ENCODE measurements at regions not wholly inside any gene's neighbourhood (a gene's known extent, or its start where the extent isn't known, plus 50 kb on each side); places are given as distances from the start of the nearest gene placed in this dataset.

DNA sequence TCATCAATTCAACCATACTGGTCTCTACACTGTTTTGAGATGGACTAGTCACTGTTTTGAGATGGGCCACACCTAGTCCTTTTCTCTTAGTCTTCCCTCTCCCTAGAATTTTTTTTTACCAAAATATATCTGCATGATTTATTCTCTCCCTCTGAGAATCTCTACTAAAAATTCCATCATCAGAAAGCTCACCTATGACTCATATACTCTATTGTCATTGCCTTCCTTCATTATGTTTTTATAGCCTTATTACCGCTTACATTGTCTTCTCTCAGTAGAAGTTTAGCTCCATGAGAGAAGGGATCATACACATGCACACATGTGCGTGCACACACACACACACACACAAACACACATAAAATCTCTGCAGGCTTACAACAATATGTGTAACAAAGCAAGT lies 303.6 kb downstream of the PCDH10 start:
- H3K27ac ChIP-seq (ENCODE audit: low read depth, low read length): no peak overlapping the region
- no peaks in the 10 kb centered on the region for H3K4me1 ChIP-seq (ENCODE audit: control insufficient read depth, insufficient read depth, low read length)
- no peaks in the 10 kb centered on the region for H3K27me3 ChIP-seq (ENCODE audit: control insufficient read depth, insufficient read depth, low read length)
- H3K4me3 ChIP-seq (ENCODE audit: low read depth, low read length): no peak overlapping the region
- 86% methylated on average over 1 of the region's 2 CpGs for WGBS (ENCODE audit: insufficient coverage)
- DNase-seq (ENCODE audit: low read depth in 4 of 6, low spot score in 6 of 6): no peak
- H3K9me3 ChIP-seq (ENCODE audit: control insufficient read depth, insufficient read depth, low read length): no peaks in the 10 kb centered on the region
- no peaks in the 10 kb centered on the region for H3K36me3 ChIP-seq (ENCODE audit: control insufficient read depth, insufficient read depth, low read length)

DNA sequence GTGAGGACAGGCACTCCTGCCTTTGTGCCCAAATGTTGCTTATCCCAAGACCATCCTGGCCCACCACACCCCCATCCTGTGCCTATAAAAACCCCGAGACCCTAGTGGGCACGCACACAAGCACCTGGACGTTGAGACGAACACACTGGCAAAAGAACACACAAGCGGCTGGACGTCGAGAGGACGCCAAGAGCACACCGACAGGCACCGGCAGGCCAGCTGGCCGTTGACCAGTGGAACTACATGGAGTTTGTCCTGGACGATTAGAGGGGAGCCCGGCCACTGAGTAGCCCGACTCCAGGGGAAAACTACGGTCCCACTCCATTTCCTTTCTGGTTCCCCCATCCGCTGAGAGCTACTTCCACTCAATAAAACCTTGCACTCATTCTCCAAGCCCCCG lies 301.7 kb downstream of the PCDH10 start:
- Histone ChIP-seq H3K4me1 (ENCODE audit: control insufficient read depth, insufficient read depth, low read length) (no peaks in the 10 kb centered on the region), H3K27me3 (ENCODE audit: control insufficient read depth, insufficient read depth, low read length) (no peaks in the 10 kb centered on the region), H3K4me3 (ENCODE audit: low read depth, low read length) (no peak overlapping the region), H3K9me3 (ENCODE audit: control insufficient read depth, insufficient read depth, low read length) (no peaks in the 10 kb centered on the region), H3K36me3 (ENCODE audit: control insufficient read depth, insufficient read depth, low read length) (no peaks in the 10 kb centered on the region), H3K27ac (ENCODE audit: low read depth, low read length) (no peak overlapping the region)
- 97% methylated on average over 16 of the region's 17 CpGs for WGBS (ENCODE audit: insufficient coverage)
- DNase-seq (ENCODE audit: low read depth in 4 of 6, low spot score in 6 of 6): no peak

DNA sequence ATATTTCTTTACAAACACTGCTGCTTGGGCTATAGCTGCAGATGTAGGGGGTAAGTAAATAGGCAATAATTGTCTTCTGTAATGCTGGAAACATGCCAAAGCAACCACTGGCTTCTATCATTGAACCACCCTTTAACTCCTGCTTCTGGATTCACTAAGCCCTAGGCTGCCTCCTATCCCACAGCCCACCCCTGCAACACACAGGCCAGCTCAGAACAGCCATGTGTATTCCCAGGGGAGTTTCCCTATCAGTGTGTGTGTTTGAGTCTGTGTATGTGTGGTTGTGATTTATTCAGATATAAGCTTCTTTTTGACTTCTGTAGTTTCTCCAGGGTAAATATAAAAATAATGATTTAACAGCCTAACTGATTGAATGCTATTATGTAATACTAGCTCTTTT lies 291.3 kb downstream of the PCDH10 start:
- Histone ChIP-seq H3K36me3 (ENCODE audit: control insufficient read depth, insufficient read depth, low read length) (no peaks in the 10 kb centered on the region), H3K27ac (ENCODE audit: low read depth, low read length) (no peak overlapping the region), H3K27me3 (ENCODE audit: control insufficient read depth, insufficient read depth, low read length) (no peaks in the 10 kb centered on the region), H3K4me3 (ENCODE audit: low read depth, low read length) (no peak overlapping the region), H3K9me3 (ENCODE audit: control insufficient read depth, insufficient read depth, low read length) (no peaks in the 10 kb centered on the region), H3K4me1 (ENCODE audit: control insufficient read depth, insufficient read depth, low read length) (no peaks in the 10 kb centered on the region)
- DNase-seq (ENCODE audit: low read depth in 4 of 6, low spot score in 6 of 6): no peak

DNA sequence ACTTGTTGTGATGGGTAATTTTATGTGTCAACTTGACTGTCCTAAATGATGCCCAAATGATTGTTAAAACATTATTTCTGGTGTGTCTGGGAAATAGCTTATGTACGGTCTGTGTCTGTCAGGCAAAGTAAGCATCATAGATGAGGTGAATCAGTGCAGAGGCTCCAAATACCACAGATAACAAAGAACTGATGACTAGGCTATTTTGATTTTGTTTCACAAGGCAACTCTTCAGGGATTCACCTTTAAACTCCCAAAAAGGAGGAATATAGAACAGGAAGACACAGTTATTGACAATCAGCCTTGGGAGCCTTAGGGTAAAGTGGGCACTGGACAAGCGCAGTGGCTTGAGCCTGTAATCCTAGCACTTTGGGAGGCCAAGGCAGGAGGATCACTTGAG lies 290.7 kb downstream of the PCDH10 start:
- DNase-seq (ENCODE audit: low read depth in 4 of 6, low spot score in 6 of 6): no peak
- no peak overlapping the region for H3K27ac ChIP-seq (ENCODE audit: low read depth, low read length)
- H3K27me3 ChIP-seq (ENCODE audit: control insufficient read depth, insufficient read depth, low read length): no peaks in the 10 kb centered on the region
- H3K9me3 ChIP-seq (ENCODE audit: control insufficient read depth, insufficient read depth, low read length): no peaks in the 10 kb centered on the region
- no peak overlapping the region for H3K4me3 ChIP-seq (ENCODE audit: low read depth, low read length)
- WGBS (ENCODE audit: insufficient coverage): 88% methylated on average over 1 of the region's 2 CpGs
- H3K4me1 ChIP-seq (ENCODE audit: control insufficient read depth, insufficient read depth, low read length): no peaks in the 10 kb centered on the region
- H3K36me3 ChIP-seq (ENCODE audit: control insufficient read depth, insufficient read depth, low read length): no peaks in the 10 kb centered on the region

DNA sequence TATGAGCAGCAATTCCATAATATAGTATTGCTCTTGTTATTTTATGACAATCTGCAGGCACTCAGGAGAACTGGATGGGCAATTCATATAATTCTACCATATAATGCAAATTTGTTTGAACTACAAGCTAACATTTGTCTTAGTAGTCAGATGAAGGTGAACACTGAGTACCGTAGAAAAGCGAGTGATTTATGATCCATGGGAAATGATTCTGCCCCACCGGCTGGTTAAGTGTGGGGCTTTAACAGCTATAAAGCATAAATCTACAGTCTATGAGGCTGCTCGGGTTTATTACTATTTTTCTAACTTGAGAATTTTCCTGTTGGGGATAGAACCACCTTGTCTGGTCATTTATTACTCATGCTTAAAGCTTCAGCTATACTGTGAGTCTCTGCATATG lies 275.5 kb downstream of the PCDH10 start:
- H3K27me3 ChIP-seq (ENCODE audit: control insufficient read depth, insufficient read depth, low read length): no peaks in the 10 kb centered on the region
- no peaks in the 10 kb centered on the region for H3K4me1 ChIP-seq (ENCODE audit: control insufficient read depth, insufficient read depth, low read length)
- no peaks in the 10 kb centered on the region for H3K36me3 ChIP-seq (ENCODE audit: control insufficient read depth, insufficient read depth, low read length)
- H3K27ac ChIP-seq (ENCODE audit: low read depth, low read length): no peak overlapping the region
- H3K4me3 ChIP-seq (ENCODE audit: low read depth, low read length): no peak overlapping the region
- DNase-seq (ENCODE audit: low read depth in 4 of 6, low spot score in 6 of 6): peak in 1 of 6 donors; percentile 68
- no CpG with 5 or more reads among the region's 4 CpGs for WGBS (ENCODE audit: insufficient coverage)
- no peaks in the 10 kb centered on the region for H3K9me3 ChIP-seq (ENCODE audit: control insufficient read depth, insufficient read depth, low read length)

DNA sequence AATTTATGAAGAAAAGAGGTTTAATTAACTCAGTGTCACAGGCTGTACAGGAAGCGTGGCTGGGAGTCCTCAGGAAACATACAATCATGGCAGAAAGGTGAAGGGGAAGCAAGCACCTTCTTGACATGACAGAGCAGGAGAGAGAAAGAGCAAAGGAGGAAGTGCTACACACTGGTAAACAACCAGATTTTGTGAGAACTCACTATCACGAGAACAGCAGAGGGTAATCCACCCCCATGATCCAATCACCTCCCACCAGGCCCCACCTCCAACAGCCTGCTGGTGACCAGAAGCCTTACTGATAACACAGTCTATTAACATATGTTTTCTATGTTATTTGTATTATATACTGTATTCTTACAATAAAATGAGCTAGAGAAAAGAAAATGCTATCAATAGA lies 254.8 kb downstream of the PCDH10 start:
- Histone ChIP-seq H3K4me3 (ENCODE audit: low read depth, low read length) (no peak overlapping the region), H3K27ac (ENCODE audit: low read depth, low read length) (no peak overlapping the region), H3K27me3 (ENCODE audit: control insufficient read depth, insufficient read depth, low read length) (no peaks in the 10 kb centered on the region), H3K4me1 (ENCODE audit: control insufficient read depth, insufficient read depth, low read length) (no peaks in the 10 kb centered on the region), H3K9me3 (ENCODE audit: control insufficient read depth, insufficient read depth, low read length) (no peaks in the 10 kb centered on the region), H3K36me3 (ENCODE audit: control insufficient read depth, insufficient read depth, low read length) (no peaks in the 10 kb centered on the region)
- WGBS (ENCODE audit: insufficient coverage): no CpG with 5 or more reads among the region's 2 CpGs
- no peak for DNase-seq (ENCODE audit: low read depth in 4 of 6, low spot score in 6 of 6)

DNA sequence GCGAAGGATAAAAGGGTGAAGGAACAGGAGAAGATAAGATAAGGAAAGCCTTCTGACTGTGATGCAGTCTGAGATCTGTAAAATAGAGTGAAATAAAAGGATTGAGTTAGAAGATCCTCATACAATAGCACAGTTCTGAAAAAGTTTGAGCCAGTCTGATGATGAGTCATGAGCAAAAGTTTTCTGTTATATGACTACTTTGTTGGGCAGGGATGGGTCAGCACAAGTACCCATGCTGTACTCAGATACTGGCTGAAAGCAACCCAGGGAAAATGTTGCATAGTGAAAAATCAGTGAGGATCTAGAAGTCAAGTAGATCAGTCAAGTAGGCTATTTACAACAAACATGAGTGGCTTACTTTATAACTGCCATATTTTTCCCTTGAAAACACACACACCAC lies 253.5 kb downstream of the PCDH10 start:
- Histone ChIP-seq H3K27me3 (ENCODE audit: control insufficient read depth, insufficient read depth, low read length) (no peaks in the 10 kb centered on the region), H3K4me3 (ENCODE audit: low read depth, low read length) (no peak overlapping the region), H3K9me3 (ENCODE audit: control insufficient read depth, insufficient read depth, low read length) (no peaks in the 10 kb centered on the region), H3K27ac (ENCODE audit: low read depth, low read length) (no peak overlapping the region), H3K4me1 (ENCODE audit: control insufficient read depth, insufficient read depth, low read length) (no peaks in the 10 kb centered on the region), H3K36me3 (ENCODE audit: control insufficient read depth, insufficient read depth, low read length) (no peaks in the 10 kb centered on the region)
- no CpG with 5 or more reads among the region's 1 CpG for WGBS (ENCODE audit: insufficient coverage)
- no peak for DNase-seq (ENCODE audit: low read depth in 4 of 6, low spot score in 6 of 6)

DNA sequence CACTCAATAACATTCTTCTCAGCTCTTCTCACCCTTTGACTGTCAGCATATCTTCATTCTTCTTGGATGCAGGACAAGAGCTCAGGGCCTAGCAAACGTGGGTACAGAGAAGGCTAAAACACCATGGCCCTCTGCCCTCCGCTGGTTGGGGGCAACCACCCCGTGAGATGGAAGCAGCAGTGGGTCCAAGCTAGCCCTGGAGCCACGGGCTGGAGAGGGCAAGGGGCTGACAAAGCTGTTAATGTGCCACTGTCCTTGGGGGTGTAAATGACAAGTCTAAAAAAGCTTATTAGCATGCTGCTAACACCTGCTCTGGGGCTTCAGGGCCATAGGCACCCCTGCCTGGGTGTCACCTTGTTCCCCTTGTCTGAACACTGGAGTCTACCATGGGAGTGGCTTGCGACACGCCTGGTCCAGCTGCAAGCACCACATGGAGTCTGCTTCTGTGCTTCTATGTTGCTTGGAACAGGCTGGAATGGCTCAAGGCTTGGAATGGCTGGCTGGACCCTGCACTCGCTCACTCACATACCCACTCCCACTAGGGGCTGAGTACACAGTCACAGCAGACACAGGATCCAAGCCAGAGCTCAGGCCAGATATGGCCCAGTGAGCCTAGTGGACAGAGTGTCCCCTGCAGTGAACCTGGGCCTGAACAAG lies 246.0 kb downstream of the PCDH10 start:
- 95% methylated on average over 4 of the region's 7 CpGs for WGBS (ENCODE audit: insufficient coverage)
- no peak for DNase-seq (ENCODE audit: low read depth in 4 of 6, low spot score in 6 of 6)
- no peak overlapping the region for H3K27ac ChIP-seq (ENCODE audit: low read depth, low read length)
- H3K9me3 ChIP-seq (ENCODE audit: control insufficient read depth, insufficient read depth, low read length): no peaks in the 10 kb centered on the region
- H3K4me3 ChIP-seq (ENCODE audit: low read depth, low read length): no peak overlapping the region
- no peaks in the 10 kb centered on the region for H3K4me1 ChIP-seq (ENCODE audit: control insufficient read depth, insufficient read depth, low read length)
- H3K36me3 ChIP-seq (ENCODE audit: control insufficient read depth, insufficient read depth, low read length): no peaks in the 10 kb centered on the region
- no peaks in the 10 kb centered on the region for H3K27me3 ChIP-seq (ENCODE audit: control insufficient read depth, insufficient read depth, low read length)

DNA sequence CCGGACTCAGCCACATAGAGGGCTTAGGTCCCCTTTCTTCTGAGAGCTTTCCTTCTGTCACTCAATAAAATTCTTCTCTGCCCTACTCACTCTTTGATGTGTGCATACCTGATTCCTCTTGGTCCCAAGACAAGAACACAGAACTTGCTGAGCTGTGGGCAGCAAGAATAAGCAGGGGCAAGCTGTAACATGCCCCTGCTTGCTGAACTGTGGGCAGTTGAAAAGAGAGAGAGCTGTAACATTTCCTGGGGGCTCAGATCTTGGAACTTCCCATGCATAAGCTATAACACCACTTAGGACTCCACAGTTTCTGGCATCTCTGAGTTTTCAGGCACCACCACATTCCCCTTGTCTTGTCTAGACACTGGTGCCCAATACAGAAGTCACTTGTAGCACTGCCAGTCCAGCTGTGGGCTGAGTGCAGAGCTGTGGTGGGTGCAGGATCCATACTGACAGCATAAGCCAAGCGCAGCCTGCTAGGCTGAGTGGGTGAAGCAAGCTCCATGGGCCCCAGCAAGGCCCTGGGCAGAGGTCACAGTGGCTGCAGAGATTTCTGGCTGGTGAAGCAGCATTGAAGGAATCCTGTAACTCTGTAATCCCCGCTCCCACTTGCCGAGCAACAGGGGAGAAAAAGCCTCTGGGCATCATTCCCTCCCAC lies 241.2 kb downstream of the PCDH10 start:
- no peak overlapping the region for H3K4me3 ChIP-seq (ENCODE audit: low read depth, low read length)
- no peak overlapping the region for H3K27ac ChIP-seq (ENCODE audit: low read depth, low read length)
- DNase-seq (ENCODE audit: low read depth in 4 of 6, low spot score in 6 of 6): no peak
- H3K27me3 ChIP-seq (ENCODE audit: control insufficient read depth, insufficient read depth, low read length): no peaks in the 10 kb centered on the region
- no peaks in the 10 kb centered on the region for H3K36me3 ChIP-seq (ENCODE audit: control insufficient read depth, insufficient read depth, low read length)
- 97% methylated on average over 2 of the region's 4 CpGs for WGBS (ENCODE audit: insufficient coverage)
- H3K9me3 ChIP-seq (ENCODE audit: control insufficient read depth, insufficient read depth, low read length): no peaks in the 10 kb centered on the region
- no peaks in the 10 kb centered on the region for H3K4me1 ChIP-seq (ENCODE audit: control insufficient read depth, insufficient read depth, low read length)

DNA sequence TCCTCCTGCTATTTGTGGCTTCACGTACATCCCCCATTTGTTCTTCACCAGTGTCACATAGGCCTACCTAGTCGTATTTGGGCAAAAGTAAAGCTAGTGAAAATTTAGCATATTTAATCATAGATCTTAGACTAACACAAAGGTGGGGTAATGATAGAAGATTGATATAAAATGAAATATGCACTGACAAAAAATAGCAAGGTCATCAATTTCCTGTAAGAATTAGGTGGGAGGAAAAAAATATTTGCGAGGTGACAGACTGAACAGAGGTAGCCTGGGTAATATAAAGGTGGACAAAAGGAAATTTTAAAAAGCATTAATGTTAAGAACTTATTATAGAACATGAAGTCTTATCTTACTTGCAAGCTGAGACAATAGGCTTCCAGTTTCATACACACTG lies 239.9 kb downstream of the PCDH10 start:
- H3K36me3 ChIP-seq (ENCODE audit: control insufficient read depth, insufficient read depth, low read length): no peaks in the 10 kb centered on the region
- H3K27ac ChIP-seq (ENCODE audit: low read depth, low read length): no peak overlapping the region
- no peaks in the 10 kb centered on the region for H3K4me1 ChIP-seq (ENCODE audit: control insufficient read depth, insufficient read depth, low read length)
- no CpG with 5 or more reads among the region's 3 CpGs for WGBS (ENCODE audit: insufficient coverage)
- no peaks in the 10 kb centered on the region for H3K27me3 ChIP-seq (ENCODE audit: control insufficient read depth, insufficient read depth, low read length)
- no peaks in the 10 kb centered on the region for H3K9me3 ChIP-seq (ENCODE audit: control insufficient read depth, insufficient read depth, low read length)
- no peak for DNase-seq (ENCODE audit: low read depth in 4 of 6, low spot score in 6 of 6)
- H3K4me3 ChIP-seq (ENCODE audit: low read depth, low read length): no peak overlapping the region
